22Rv1 (cell line): ENCODE measurements at regions not wholly inside any gene's neighbourhood (a gene's known extent, or its start where the extent isn't known, plus 50 kb on each side); places are given as distances from the start of the nearest gene placed in this dataset.

Experiments
- ZFX ChIP-seq: fragments of 450-650 bp; IDR thresholded peaks from 2 replicates; pipeline ENCODE4 v1.6.1; 2017; ENCODE audit warnings: antibody characterized with exemption, borderline replicate concordance
- TF ChIP-seq, protein P1 (sequence below): fragments of 450-650 bp; IDR thresholded peaks from 2 replicates; pipeline ENCODE4 v1.5.1; 2017; ENCODE audit warnings: mild to moderate bottlenecking

DNA sequence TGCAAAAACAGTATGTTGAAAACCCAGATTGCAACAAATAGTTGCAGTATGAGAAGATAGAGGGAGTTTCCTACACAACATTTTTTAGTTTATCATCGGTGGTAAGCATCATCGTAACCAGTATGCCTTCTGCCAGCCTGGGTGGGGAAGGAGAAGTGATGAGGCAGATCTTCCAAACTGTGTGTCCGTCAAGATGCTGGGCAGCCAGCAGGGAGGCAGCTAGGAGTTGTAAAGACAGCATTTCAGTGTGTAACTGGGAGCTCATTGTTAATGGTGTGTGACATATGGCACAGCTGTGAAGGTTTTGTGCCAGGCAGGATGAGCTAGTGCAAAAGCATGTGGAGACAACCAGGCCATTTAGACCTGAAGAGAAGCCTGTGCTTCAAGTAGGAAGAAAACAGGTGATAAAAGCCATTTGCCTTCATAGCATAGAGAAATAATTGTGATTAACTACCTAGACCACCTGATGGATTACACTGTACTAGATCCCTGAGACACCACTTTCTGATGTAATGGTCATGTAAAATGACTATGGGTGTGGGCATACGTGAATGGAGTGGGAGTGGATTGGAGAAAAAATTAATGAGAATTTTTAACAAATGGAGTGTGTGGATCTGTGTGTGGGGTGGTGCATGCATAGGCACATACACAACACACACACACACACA lies 347.0 kb upstream of the ADAMTSL1 start:
- TF ChIP-seq, protein P1, sequence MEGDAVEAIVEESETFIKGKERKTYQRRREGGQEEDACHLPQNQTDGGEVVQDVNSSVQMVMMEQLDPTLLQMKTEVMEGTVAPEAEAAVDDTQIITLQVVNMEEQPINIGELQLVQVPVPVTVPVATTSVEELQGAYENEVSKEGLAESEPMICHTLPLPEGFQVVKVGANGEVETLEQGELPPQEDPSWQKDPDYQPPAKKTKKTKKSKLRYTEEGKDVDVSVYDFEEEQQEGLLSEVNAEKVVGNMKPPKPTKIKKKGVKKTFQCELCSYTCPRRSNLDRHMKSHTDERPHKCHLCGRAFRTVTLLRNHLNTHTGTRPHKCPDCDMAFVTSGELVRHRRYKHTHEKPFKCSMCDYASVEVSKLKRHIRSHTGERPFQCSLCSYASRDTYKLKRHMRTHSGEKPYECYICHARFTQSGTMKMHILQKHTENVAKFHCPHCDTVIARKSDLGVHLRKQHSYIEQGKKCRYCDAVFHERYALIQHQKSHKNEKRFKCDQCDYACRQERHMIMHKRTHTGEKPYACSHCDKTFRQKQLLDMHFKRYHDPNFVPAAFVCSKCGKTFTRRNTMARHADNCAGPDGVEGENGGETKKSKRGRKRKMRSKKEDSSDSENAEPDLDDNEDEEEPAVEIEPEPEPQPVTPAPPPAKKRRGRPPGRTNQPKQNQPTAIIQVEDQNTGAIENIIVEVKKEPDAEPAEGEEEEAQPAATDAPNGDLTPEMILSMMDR, result no peak
- no peak for TF ChIP-seq ZFX
